DMS153 treated with DMSO at 0.1 percent for 48 hours (cell line): ENCODE measurements at regions not wholly inside any gene's neighbourhood (a gene's known extent, or its start where the extent isn't known, plus 50 kb on each side); places are given as distances from the start of the nearest gene placed in this dataset.

ENCODE experiments used
- DNase-seq: peaks from one replicate; lab custom pipeline; 2025; ENCODE audit not compliant: unreplicated experiment; lab: John Stamatoyannopoulos, UW

- no peak for DNase-seq
Measured at GRCh38 chr22:44389926-44390612, 77.3 kb upstream of the SHISAL1 start.

GRCh38 chr22:44389181-44389580 is 76.4 kb upstream of the SHISAL1 start:
- no peak for DNase-seq

GRCh38 chr22:44387486-44387885 is 74.7 kb upstream of the SHISAL1 start:
- no peak for DNase-seq

- no peak for DNase-seq
Measured at GRCh38 chr22:44386386-44387035, 73.8 kb upstream of the SHISAL1 start.

- no peak for DNase-seq
Measured at GRCh38 chr22:44385781-44386180, 73.0 kb upstream of the SHISAL1 start.

- no peak for DNase-seq
Measured at GRCh38 chr22:44385296-44385610, 72.5 kb upstream of the SHISAL1 start.

- no peak for DNase-seq
Measured at GRCh38 chr22:44384563-44385295, 72.0 kb upstream of the SHISAL1 start.

GRCh38 chr22:44383652-44384562 is 71.2 kb upstream of the SHISAL1 start:
- no peak for DNase-seq

GRCh38 chr22:44383064-44383575 is 70.4 kb upstream of the SHISAL1 start:
- DNase-seq, result no peak

- no peak for DNase-seq
Measured at GRCh38 chr22:44382116-44383038, 69.6 kb upstream of the SHISAL1 start.

- DNase-seq, result no peak
Measured at GRCh38 chr22:44381761-44382115, 69.0 kb upstream of the SHISAL1 start.

GRCh38 chr22:44380756-44381486 is 68.2 kb upstream of the SHISAL1 start:
- DNase-seq, result peak; percentile 52

GRCh38 chr22:44379817-44380755 is 67.3 kb upstream of the SHISAL1 start:
- DNase-seq, result no peak

- no peak for DNase-seq
Measured at GRCh38 chr22:44378380-44378779, 65.6 kb upstream of the SHISAL1 start.

- no peak for DNase-seq
Measured at GRCh38 chr22:44375451-44375850, 62.7 kb upstream of the SHISAL1 start.

GRCh38 chr22:44373234-44373633 is 60.5 kb upstream of the SHISAL1 start:
- no peak for DNase-seq

- DNase-seq, result no peak
Measured at GRCh38 chr22:44372611-44373010, 59.9 kb upstream of the SHISAL1 start.
